MM.1S (cell line): ENCODE measurements at regions not wholly inside any gene's neighbourhood (a gene's known extent, or its start where the extent isn't known, plus 50 kb on each side); places are given as distances from the start of the nearest gene placed in this dataset.

Experiments
- DNase-seq: peaks from one replicate; pipeline ENCODE4 v3.0.0-alpha.2; 2015
- H2AFZ ChIP-seq: fragments of 300-600 bp; sonication (generic); 2 replicates; pipeline ENCODE4 v1.6.0; 2016; ENCODE audit warnings: antibody characterized with exemption, low read length
- H3F3A ChIP-seq: fragments of 300-600 bp; sonication (generic); 2 replicates; pipeline ENCODE4 v1.6.1; 2016; ENCODE audit warnings: mild to moderate bottlenecking, antibody characterized with exemption, low read length, moderate library complexity, mixed read lengths; ENCODE audit not compliant: insufficient read depth
- H3K27ac ChIP-seq: fragments of 300-600 bp; sonication (generic); 2 replicates; pipeline ENCODE4 v1.5.1; 2016; ENCODE audit warnings: mild to moderate bottlenecking, low read length
- H3K27me3 ChIP-seq: fragments of 300-600 bp; sonication (generic); replicated peaks from 2 replicates; pipeline ENCODE4 v1.6.0; 2016; ENCODE audit warnings: low read length; ENCODE audit not compliant: insufficient read depth
- H3K36me3 ChIP-seq: fragments of 300-600 bp; sonication (generic); replicated peaks from 2 replicates; pipeline ENCODE4 v1.6.1; 2016; ENCODE audit warnings: mild to moderate bottlenecking, low read length, mixed read lengths; ENCODE audit not compliant: insufficient read depth
- H3K4me1 ChIP-seq: fragments of 300-600 bp; sonication (generic); 2 replicates; pipeline ENCODE4 v1.6.1; 2016; ENCODE audit warnings: low read length, mixed read lengths
- H3K4me2 ChIP-seq: fragments of 300-600 bp; sonication (generic); 2 replicates; pipeline ENCODE4 v1.6.0; 2016; ENCODE audit warnings: low read depth, low read length
- H3K4me3 ChIP-seq: fragments of 300-600 bp; sonication (generic); 2 replicates; pipeline ENCODE4 v1.5.1; 2016; ENCODE audit warnings: low read length, mixed read lengths
- H3K79me2 ChIP-seq: fragments of 300-600 bp; sonication (generic); 2 replicates; pipeline ENCODE4 v1.6.1; 2016; ENCODE audit warnings: mixed run types, low read length, mixed read lengths
- H3K9ac ChIP-seq: fragments of 300-600 bp; sonication (generic); 2 replicates; pipeline ENCODE4 v1.6.1; 2016; ENCODE audit warnings: low read length, mixed read lengths
- H3K9me2 ChIP-seq: fragments of 300-600 bp; sonication (generic); replicated peaks from 2 replicates; pipeline ENCODE4 v1.6.1; 2016; ENCODE audit warnings: mild to moderate bottlenecking, low read length, mixed read lengths; ENCODE audit not compliant: insufficient read depth
- H3K9me3 ChIP-seq: fragments of 300-600 bp; sonication (generic); replicated peaks from 2 replicates; pipeline ENCODE4 v1.6.1; 2016; ENCODE audit warnings: mild to moderate bottlenecking, low read length, mixed read lengths; ENCODE audit not compliant: insufficient read depth
- H4K20me1 ChIP-seq: fragments of 300-600 bp; sonication (generic); 2 replicates; pipeline ENCODE4 v1.6.1; 2016; ENCODE audit warnings: mild to moderate bottlenecking, low read length, moderate library complexity, mixed read lengths; ENCODE audit not compliant: insufficient read depth
- EZH2 ChIP-seq: fragments of 300-600 bp; sonication (generic); optimal IDR thresholded peaks from 2 replicates; pipeline ENCODE3; 2017; ENCODE audit warnings: low read depth, mild to moderate bottlenecking, antibody characterized with exemption, low read length, mixed read lengths
- EZH2phosphoT487 ChIP-seq: fragments of 300-600 bp; sonication (generic); IDR thresholded peaks from 2 replicates; pipeline ENCODE4 v1.6.1; 2018; ENCODE audit warnings: antibody characterized with exemption, low read length
- TF ChIP-seq, protein P1 (sequence below): fragments of 300-600 bp; sonication (generic); IDR thresholded peaks from 2 replicates; pipeline ENCODE4 v1.5.1; 2016; ENCODE audit warnings: antibody characterized with exemption, low read length, mixed read lengths

DNA sequence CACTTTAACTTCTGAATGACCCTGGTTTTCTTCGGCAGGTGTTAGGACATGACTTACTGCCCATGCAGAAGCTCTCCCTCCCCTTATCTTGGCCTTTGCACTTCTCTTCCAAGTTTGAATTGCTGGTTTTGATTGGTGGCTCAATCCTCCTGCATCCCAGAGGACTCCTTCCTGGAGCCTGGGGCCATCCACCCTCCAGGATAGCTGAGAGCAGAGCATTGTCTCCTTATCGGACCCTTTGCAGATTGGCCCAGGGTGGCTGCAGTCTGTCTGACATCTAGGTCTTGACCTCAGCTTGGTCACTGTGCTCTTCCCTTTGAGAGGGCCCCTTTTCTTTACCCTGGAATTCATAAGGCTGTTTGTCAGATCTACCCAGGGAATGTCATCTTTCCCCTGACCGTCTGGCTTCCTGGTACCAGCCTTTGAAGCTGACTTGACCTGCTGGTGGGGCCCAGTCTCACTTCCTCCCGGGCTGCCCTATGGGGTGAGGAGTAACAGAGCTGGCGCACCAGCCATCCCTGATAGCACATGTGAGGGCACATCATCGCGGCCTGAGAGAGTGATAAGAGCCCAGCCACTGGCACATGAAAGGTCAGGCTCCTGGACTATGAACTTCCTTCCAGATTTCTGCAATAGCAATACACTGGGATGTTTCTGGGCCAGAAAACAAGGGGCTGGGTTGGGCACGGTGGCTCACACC is 172.9 kb upstream of the UBL3 start:
- no peaks in the 10 kb centered on the region for H3F3A ChIP-seq
- H3K27me3 ChIP-seq = no peaks in the 10 kb centered on the region
- H3K9me2 ChIP-seq = no peaks in the 10 kb centered on the region
- DNase-seq = no peak
- H3K27ac ChIP-seq = no peak overlapping the region
- no peaks in the 10 kb centered on the region for H3K79me2 ChIP-seq
- H4K20me1 ChIP-seq = no peaks in the 10 kb centered on the region
- no peak overlapping the region for H2AFZ ChIP-seq
- no peak overlapping the region for H3K4me3 ChIP-seq
- H3K36me3 ChIP-seq = no peaks in the 10 kb centered on the region
- H3K4me2 ChIP-seq = no peak overlapping the region
- TF ChIP-seq, protein P1, sequence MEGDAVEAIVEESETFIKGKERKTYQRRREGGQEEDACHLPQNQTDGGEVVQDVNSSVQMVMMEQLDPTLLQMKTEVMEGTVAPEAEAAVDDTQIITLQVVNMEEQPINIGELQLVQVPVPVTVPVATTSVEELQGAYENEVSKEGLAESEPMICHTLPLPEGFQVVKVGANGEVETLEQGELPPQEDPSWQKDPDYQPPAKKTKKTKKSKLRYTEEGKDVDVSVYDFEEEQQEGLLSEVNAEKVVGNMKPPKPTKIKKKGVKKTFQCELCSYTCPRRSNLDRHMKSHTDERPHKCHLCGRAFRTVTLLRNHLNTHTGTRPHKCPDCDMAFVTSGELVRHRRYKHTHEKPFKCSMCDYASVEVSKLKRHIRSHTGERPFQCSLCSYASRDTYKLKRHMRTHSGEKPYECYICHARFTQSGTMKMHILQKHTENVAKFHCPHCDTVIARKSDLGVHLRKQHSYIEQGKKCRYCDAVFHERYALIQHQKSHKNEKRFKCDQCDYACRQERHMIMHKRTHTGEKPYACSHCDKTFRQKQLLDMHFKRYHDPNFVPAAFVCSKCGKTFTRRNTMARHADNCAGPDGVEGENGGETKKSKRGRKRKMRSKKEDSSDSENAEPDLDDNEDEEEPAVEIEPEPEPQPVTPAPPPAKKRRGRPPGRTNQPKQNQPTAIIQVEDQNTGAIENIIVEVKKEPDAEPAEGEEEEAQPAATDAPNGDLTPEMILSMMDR = no peak
- TF ChIP-seq EZH2 (no peak), EZH2phosphoT487 (no peak)
- no peak overlapping the region for H3K9ac ChIP-seq
- H3K9me3 ChIP-seq = no peaks in the 10 kb centered on the region
- H3K4me1 ChIP-seq = no peaks in the 10 kb centered on the region

DNA sequence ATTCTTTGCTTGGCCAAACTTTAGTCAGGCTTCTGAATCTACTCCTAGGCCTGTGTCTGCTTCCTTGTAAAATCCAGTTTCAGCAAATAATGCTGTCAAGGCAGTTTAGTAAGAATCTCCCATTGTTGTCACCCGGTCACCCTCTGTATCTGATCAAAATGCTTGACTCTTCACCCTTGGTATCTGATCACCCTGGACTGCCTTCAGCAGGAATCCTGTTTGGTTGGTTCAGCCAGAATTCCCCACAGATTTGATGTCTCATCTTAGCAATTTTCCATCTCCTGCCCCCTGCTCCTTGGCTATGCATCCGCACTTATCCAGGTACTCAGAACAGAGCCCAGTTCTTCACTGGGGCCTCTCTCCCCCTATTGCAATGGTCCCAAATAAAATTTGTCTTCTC is 172.4 kb upstream of the UBL3 start:
- H3K27me3 ChIP-seq = no peaks in the 10 kb centered on the region
- no peaks in the 10 kb centered on the region for H4K20me1 ChIP-seq
- no peaks in the 10 kb centered on the region for H3K36me3 ChIP-seq
- no peaks in the 10 kb centered on the region for H3K79me2 ChIP-seq
- H3K4me2 ChIP-seq = no peak overlapping the region
- no peak for TF ChIP-seq EZH2
- TF ChIP-seq, protein P1 = no peak
- TF ChIP-seq EZH2phosphoT487 = no peak
- no peaks in the 10 kb centered on the region for H3F3A ChIP-seq
- H2AFZ ChIP-seq = no peak overlapping the region
- no peaks in the 10 kb centered on the region for H3K9me2 ChIP-seq
- no peak overlapping the region for H3K9ac ChIP-seq
- no peak for DNase-seq
- no peaks in the 10 kb centered on the region for H3K4me1 ChIP-seq
- no peak overlapping the region for H3K4me3 ChIP-seq
- H3K27ac ChIP-seq = no peak overlapping the region
- no peaks in the 10 kb centered on the region for H3K9me3 ChIP-seq

DNA sequence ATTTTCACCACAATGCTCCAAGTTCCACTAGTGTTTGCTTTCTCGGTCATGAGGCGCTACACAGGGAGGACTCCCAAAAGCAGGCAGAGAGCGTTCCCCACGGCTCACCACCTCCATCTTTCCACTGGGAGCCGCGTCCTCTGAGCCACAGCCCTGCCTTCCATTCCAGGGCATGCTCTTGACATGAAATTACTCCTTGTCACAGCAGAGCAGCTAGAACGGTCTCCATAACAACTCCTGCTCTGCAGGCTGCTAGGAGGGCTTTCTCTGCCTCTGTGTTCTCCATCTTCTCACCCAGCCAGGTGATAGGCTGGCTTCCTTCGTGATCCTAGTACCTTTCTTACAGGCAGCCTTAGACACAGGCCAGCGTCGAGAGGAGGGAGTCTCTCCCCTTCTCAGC is 171.8 kb upstream of the UBL3 start:
- Histone ChIP-seq H3K36me3 (no peaks in the 10 kb centered on the region), H3K4me1 (no peaks in the 10 kb centered on the region), H3K27me3 (no peaks in the 10 kb centered on the region), H4K20me1 (no peaks in the 10 kb centered on the region), H3K79me2 (no peaks in the 10 kb centered on the region), H3K9me3 (no peaks in the 10 kb centered on the region), H2AFZ (no peak overlapping the region), H3K9ac (no peak overlapping the region), H3K4me2 (no peak overlapping the region), H3K27ac (no peak overlapping the region), H3K9me2 (no peaks in the 10 kb centered on the region), H3K4me3 (no peak overlapping the region), H3F3A (no peaks in the 10 kb centered on the region)
- no peak for DNase-seq
- TF ChIP-seq EZH2 = no peak
- TF ChIP-seq, protein P1 = no peak
- TF ChIP-seq EZH2phosphoT487 = no peak
